ENCODE measurements at regions not wholly inside any gene's neighbourhood (a gene's known extent, or its start where the extent isn't known, plus 50 kb on each side); places are given as distances from the start of the nearest gene placed in this dataset.

- TF ChIP-seq CTCF (IDR thresholded peaks at IDR 0.05; ENCODE audit: control insufficient read depth, extremely low read depth, insufficient read depth) = no peak
- DNase-seq (ENCODE audit: low read depth) = no peak
- H3K4me3 ChIP-seq (ENCODE audit: low read depth, low read length) = no peak overlapping the region
These were observed 456.2 kb downstream of the CD109 start for GRCh38 chr6:74152096-74152675.

GRCh38 chr6:74145931-74146330 lies 449.9 kb downstream of the CD109 start:
- H3K4me3 ChIP-seq (ENCODE audit: low read depth, low read length) = no peak overlapping the region
- DNase-seq (ENCODE audit: low read depth) = no peak
- no peak for TF ChIP-seq CTCF (IDR thresholded peaks at IDR 0.05; ENCODE audit: control insufficient read depth, extremely low read depth, insufficient read depth)

GRCh38 chr6:74137911-74138310 lies 441.9 kb downstream of the CD109 start:
- no peak for DNase-seq (ENCODE audit: low read depth)
- H3K4me3 ChIP-seq (ENCODE audit: low read depth, low read length) = no peak overlapping the region
- no peak for TF ChIP-seq CTCF (IDR thresholded peaks at IDR 0.05; ENCODE audit: control insufficient read depth, extremely low read depth, insufficient read depth)

- no peak for TF ChIP-seq CTCF (IDR thresholded peaks at IDR 0.05; ENCODE audit: control insufficient read depth, extremely low read depth, insufficient read depth)
- no peak for DNase-seq (ENCODE audit: low read depth)
- no peak overlapping the region for H3K4me3 ChIP-seq (ENCODE audit: low read depth, low read length)
These were observed 438.3 kb downstream of the CD109 start for GRCh38 chr6:74134327-74134726.

GRCh38 chr6:74133073-74133472 lies 437.1 kb downstream of the CD109 start:
- no peak for TF ChIP-seq CTCF (IDR thresholded peaks at IDR 0.05; ENCODE audit: control insufficient read depth, extremely low read depth, insufficient read depth)
- no peak for DNase-seq (ENCODE audit: low read depth)
- no peak overlapping the region for H3K4me3 ChIP-seq (ENCODE audit: low read depth, low read length)

GRCh38 chr6:74130641-74131040 lies 434.6 kb downstream of the CD109 start:
- no peak for TF ChIP-seq CTCF (IDR thresholded peaks at IDR 0.05; ENCODE audit: control insufficient read depth, extremely low read depth, insufficient read depth)
- no peak for DNase-seq (ENCODE audit: low read depth)
- no peak overlapping the region for H3K4me3 ChIP-seq (ENCODE audit: low read depth, low read length)

GRCh38 chr6:74128536-74128935 lies 432.5 kb downstream of the CD109 start:
- TF ChIP-seq CTCF (IDR thresholded peaks at IDR 0.05; ENCODE audit: control insufficient read depth, extremely low read depth, insufficient read depth) = no peak
- no peak overlapping the region for H3K4me3 ChIP-seq (ENCODE audit: low read depth, low read length)
- DNase-seq (ENCODE audit: low read depth) = no peak
